ENCODE measurements at regions not wholly inside any gene's neighbourhood (a gene's known extent, or its start where the extent isn't known, plus 50 kb on each side); places are given as distances from the start of the nearest gene placed in this dataset.
"Not testable (repeated sequence)": the region's sequence is repeated elsewhere in the genome, so short reads cannot be mapped to it uniquely, and the experiment has no call there.

- no peak for TF ChIP-seq POLR2A (IDR thresholded peaks at IDR 0.05; ENCODE audit: low read length)
- DNase-seq, result no peak
Measured at GRCh38 chr6:144347448-144347759, 62.3 kb downstream of the UTRN start.

GRCh38 chr6:144347933-144348332 is 62.8 kb downstream of the UTRN start:
- TF ChIP-seq POLR2A (IDR thresholded peaks at IDR 0.05; ENCODE audit: low read length), result no peak
- TF ChIP-seq GATA1 (IDR thresholded peaks at IDR 0.05; ENCODE audit: low read depth, low read length), result no peak
- DNase-seq, result no peak

- TF ChIP-seq GATA1 (IDR thresholded peaks at IDR 0.05; ENCODE audit: low read depth, low read length) (no peak), POLR2A (IDR thresholded peaks at IDR 0.05; ENCODE audit: low read length) (no peak)
- no peak for DNase-seq
Measured at GRCh38 chr6:144349690-144350527, 64.8 kb downstream of the UTRN start.

- TF ChIP-seq POLR2A (IDR thresholded peaks at IDR 0.05; ENCODE audit: low read length), result no peak
- no peak for TF ChIP-seq GATA1 (IDR thresholded peaks at IDR 0.05; ENCODE audit: low read depth, low read length)
- no peak for DNase-seq
Measured at GRCh38 chr6:144350528-144350880, 65.4 kb downstream of the UTRN start.

- TF ChIP-seq GATA1 (IDR thresholded peaks at IDR 0.05; ENCODE audit: low read depth, low read length) (no peak), POLR2A (IDR thresholded peaks at IDR 0.05; ENCODE audit: low read length) (no peak)
- DNase-seq, result peak in 1 of 2 experiments; percentile 10
Measured at GRCh38 chr6:144351379-144352127, 66.4 kb downstream of the UTRN start.

GRCh38 chr6:144352331-144352730 is 67.2 kb downstream of the UTRN start:
- TF ChIP-seq GATA1 (IDR thresholded peaks at IDR 0.05; ENCODE audit: low read depth, low read length), result no peak
- TF ChIP-seq POLR2A (IDR thresholded peaks at IDR 0.05; ENCODE audit: low read length), result no peak
- no peak for DNase-seq

GRCh38 chr6:144353871-144354314 is 68.8 kb downstream of the UTRN start:
- TF ChIP-seq GATA1 (IDR thresholded peaks at IDR 0.05; ENCODE audit: low read depth, low read length) (no peak), POLR2A (IDR thresholded peaks at IDR 0.05; ENCODE audit: low read length) (no peak)

GRCh38 chr6:144359783-144360182 is 74.6 kb downstream of the UTRN start:
- TF ChIP-seq GATA1 (IDR thresholded peaks at IDR 0.05; ENCODE audit: low read depth, low read length) (no peak), POLR2A (IDR thresholded peaks at IDR 0.05; ENCODE audit: low read length) (no peak)
- DNase-seq, result no peak

More at GRCh38 chr6:144353871-144354314, 68.8 kb downstream of the UTRN start:
- DNase-seq, result no peak

GRCh38 chr6:144360401-144360800 is 75.3 kb downstream of the UTRN start:
- DNase-seq, result no peak
- no peak for TF ChIP-seq POLR2A (IDR thresholded peaks at IDR 0.05; ENCODE audit: low read length)
- TF ChIP-seq GATA1 (IDR thresholded peaks at IDR 0.05; ENCODE audit: low read depth, low read length), result no peak

- TF ChIP-seq POLR2A (IDR thresholded peaks at IDR 0.05; ENCODE audit: low read length), result no peak
- DNase-seq, result no peak
Measured at GRCh38 chr6:144361016-144361415, 75.9 kb downstream of the UTRN start.

GRCh38 chr6:144362042-144363018 is 77.2 kb downstream of the UTRN start:
- no peak for DNase-seq
- TF ChIP-seq POLR2A (IDR thresholded peaks at IDR 0.05; ENCODE audit: low read length) (no peak), GATA1 (IDR thresholded peaks at IDR 0.05; ENCODE audit: low read depth, low read length) (no peak)

GRCh38 chr6:144364208-144364720 is 79.1 kb downstream of the UTRN start:
- TF ChIP-seq GATA1 (IDR thresholded peaks at IDR 0.05; ENCODE audit: low read depth, low read length) (no peak), POLR2A (IDR thresholded peaks at IDR 0.05; ENCODE audit: low read length) (no peak)
- DNase-seq, result no peak

- TF ChIP-seq POLR2A (IDR thresholded peaks at IDR 0.05; ENCODE audit: low read length) (no peak), GATA1 (IDR thresholded peaks at IDR 0.05; ENCODE audit: low read depth, low read length) (no peak)
Measured at GRCh38 chr6:144364782-144365181, 79.6 kb downstream of the UTRN start.

GRCh38 chr6:144365271-144365670 is 80.1 kb downstream of the UTRN start:
- DNase-seq, result no peak

More at GRCh38 chr6:144364782-144365181, 79.6 kb downstream of the UTRN start:
- no peak for DNase-seq

GRCh38 chr6:144369696-144370095 is 84.6 kb downstream of the UTRN start:
- not testable (repeated sequence) for DNase-seq

More at GRCh38 chr6:144365271-144365670, 80.1 kb downstream of the UTRN start:
- TF ChIP-seq POLR2A (IDR thresholded peaks at IDR 0.05; ENCODE audit: low read length) (no peak), GATA1 (IDR thresholded peaks at IDR 0.05; ENCODE audit: low read depth, low read length) (no peak)
